Ammon's horn (tissue), 1 donor: ENCODE measurements at regions not wholly inside any gene's neighbourhood (a gene's known extent, or its start where the extent isn't known, plus 50 kb on each side); places are given as distances from the start of the nearest gene placed in this dataset.
"Not testable (repeated sequence)": the region's sequence is repeated elsewhere in the genome, so short reads cannot be mapped to it uniquely, and the experiment has no call there.

Experiments used
- DNase-seq: peaks from one replicate; pipeline ENCODE4 v3.0.0-alpha.2; 2016; ENCODE audit warnings: low spot score

GRCh38 chr11:122201106-122201505 lies 85.1 kb upstream of the BLID start:
- no peak for DNase-seq

GRCh38 chr11:122199661-122200060 lies 83.6 kb upstream of the BLID start:
- DNase-seq, result no peak

GRCh38 chr11:122198291-122198983 lies 82.4 kb upstream of the BLID start:
- DNase-seq, result no peak

- DNase-seq, result no peak
Measured at GRCh38 chr11:122197066-122197987, 81.3 kb upstream of the BLID start.

GRCh38 chr11:122195790-122196189 lies 79.8 kb upstream of the BLID start:
- DNase-seq, result no peak

GRCh38 chr11:122193881-122194480 lies 78.0 kb upstream of the BLID start:
- DNase-seq, result not testable (repeated sequence)

- no peak for DNase-seq
Measured at GRCh38 chr11:122193457-122193856, 77.4 kb upstream of the BLID start.

GRCh38 chr11:122192634-122193255 lies 76.7 kb upstream of the BLID start:
- DNase-seq, result no peak

GRCh38 chr11:122190768-122191167 lies 74.8 kb upstream of the BLID start:
- no peak for DNase-seq

- no peak for DNase-seq
Measured at GRCh38 chr11:122189229-122189628, 73.2 kb upstream of the BLID start.

GRCh38 chr11:122187373-122188165 lies 71.6 kb upstream of the BLID start:
- no peak for DNase-seq

- no peak for DNase-seq
Measured at GRCh38 chr11:122186439-122187080, 70.5 kb upstream of the BLID start.

- no peak for DNase-seq
Measured at GRCh38 chr11:122183933-122184332, 67.9 kb upstream of the BLID start.

GRCh38 chr11:122181893-122182292 lies 65.9 kb upstream of the BLID start:
- DNase-seq, result no peak

GRCh38 chr11:122181372-122181771 lies 65.4 kb upstream of the BLID start:
- DNase-seq, result no peak

GRCh38 chr11:122179961-122180834 lies 64.2 kb upstream of the BLID start:
- no peak for DNase-seq

GRCh38 chr11:122178795-122179194 lies 62.8 kb upstream of the BLID start:
- DNase-seq, result no peak

GRCh38 chr11:122177238-122177637 lies 61.2 kb upstream of the BLID start:
- DNase-seq, result no peak

- DNase-seq, result no peak
Measured at GRCh38 chr11:122176651-122177050, 60.6 kb upstream of the BLID start.

GRCh38 chr11:122175306-122175705 lies 59.3 kb upstream of the BLID start:
- no peak for DNase-seq
